Lung (tissue), 11 donors: ENCODE measurements at regions not wholly inside any gene's neighbourhood (a gene's known extent, or its start where the extent isn't known, plus 50 kb on each side); places are given as distances from the start of the nearest gene placed in this dataset.

Experiments used
- ATAC-seq: fragments of 200-7000 bp; cut with Tn5 transposase; one replicate; pipeline ENCODE4 v1.9.1; 2020; ENCODE audit warnings: moderate number of reproducible peaks; ENCODE audit not compliant: insufficient read depth, low FRiP score
- DNase-seq, 3 donors: peaks; one replicate each; pipeline ENCODE4 v3.0.0-alpha.2; 2013 to 2017
- H3K27ac ChIP-seq, 2 donors: one replicate each; pipeline ENCODE4 v1.5.1; 2013; ENCODE audit warnings: mild to moderate bottlenecking in 2 of 2, moderate library complexity in 2 of 2, control low read depth in 1 of 2, inconsistent platforms in 1 of 2, low read depth in 1 of 2, low read length in 1 of 2
- H3K27me3 ChIP-seq, 3 donors: one replicate each; pipeline ENCODE4 v1.5.1; 2013; ENCODE audit warnings: low read length in 2 of 3; ENCODE audit not compliant: control insufficient read depth in 3 of 3, insufficient read depth in 3 of 3
- H3K36me3 ChIP-seq, 4 donors: one replicate each; pipeline ENCODE4 v1.5.1; 2013; ENCODE audit warnings: low read length in 4 of 4, mild to moderate bottlenecking in 1 of 4, moderate library complexity in 1 of 4; ENCODE audit not compliant: control insufficient read depth in 4 of 4, insufficient read depth in 4 of 4
- H3K4me1 ChIP-seq, 5 donors: one replicate each; pipeline ENCODE4 v1.5.1; 2013; ENCODE audit warnings: low read length in 5 of 5, mild to moderate bottlenecking in 2 of 5, moderate library complexity in 1 of 5; ENCODE audit not compliant: control insufficient read depth in 5 of 5, insufficient read depth in 5 of 5
- H3K4me3 ChIP-seq: one replicate; pipeline ENCODE4 v1.5.1; 2013; ENCODE audit warnings: mild to moderate bottlenecking, control low read depth, moderate library complexity
- H3K9ac ChIP-seq, 2 donors: one replicate each; pipeline ENCODE4 v1.5.1; 2013; ENCODE audit warnings: low read length in 2 of 2, control low read depth in 1 of 2; ENCODE audit not compliant: insufficient read depth in 1 of 2
- H3K9me3 ChIP-seq, 4 donors: one replicate each; pipeline ENCODE4 v1.5.1; 2013; ENCODE audit warnings: low read length in 3 of 4, mild to moderate bottlenecking in 1 of 4, moderate library complexity in 1 of 4; ENCODE audit not compliant: control insufficient read depth in 4 of 4, insufficient read depth in 3 of 4
- CTCF ChIP-seq: IDR thresholded peaks from 2 replicates; pipeline ENCODE4 v1.5.1; 2012; ENCODE audit warnings: mild to moderate bottlenecking; ENCODE audit errors: control extremely low read depth, extremely low read depth
- WGBS, 2 donors: extraction: QIAGEN DNeasy Blood & Tissue Kit; methylation state at CpG; one replicate each; pipeline ENCODE4 v1.1.7; 2013; 5-methylcytosine and 5-hydroxymethylcytosine counted together
- donor health status: control.
- donor health status: control.
- donor health status: Bipolar disorder and iron deficiency.
- donor health status: healthy.
- donor health status: DM: yes; HTN: yes; CAD: no.

DNA sequence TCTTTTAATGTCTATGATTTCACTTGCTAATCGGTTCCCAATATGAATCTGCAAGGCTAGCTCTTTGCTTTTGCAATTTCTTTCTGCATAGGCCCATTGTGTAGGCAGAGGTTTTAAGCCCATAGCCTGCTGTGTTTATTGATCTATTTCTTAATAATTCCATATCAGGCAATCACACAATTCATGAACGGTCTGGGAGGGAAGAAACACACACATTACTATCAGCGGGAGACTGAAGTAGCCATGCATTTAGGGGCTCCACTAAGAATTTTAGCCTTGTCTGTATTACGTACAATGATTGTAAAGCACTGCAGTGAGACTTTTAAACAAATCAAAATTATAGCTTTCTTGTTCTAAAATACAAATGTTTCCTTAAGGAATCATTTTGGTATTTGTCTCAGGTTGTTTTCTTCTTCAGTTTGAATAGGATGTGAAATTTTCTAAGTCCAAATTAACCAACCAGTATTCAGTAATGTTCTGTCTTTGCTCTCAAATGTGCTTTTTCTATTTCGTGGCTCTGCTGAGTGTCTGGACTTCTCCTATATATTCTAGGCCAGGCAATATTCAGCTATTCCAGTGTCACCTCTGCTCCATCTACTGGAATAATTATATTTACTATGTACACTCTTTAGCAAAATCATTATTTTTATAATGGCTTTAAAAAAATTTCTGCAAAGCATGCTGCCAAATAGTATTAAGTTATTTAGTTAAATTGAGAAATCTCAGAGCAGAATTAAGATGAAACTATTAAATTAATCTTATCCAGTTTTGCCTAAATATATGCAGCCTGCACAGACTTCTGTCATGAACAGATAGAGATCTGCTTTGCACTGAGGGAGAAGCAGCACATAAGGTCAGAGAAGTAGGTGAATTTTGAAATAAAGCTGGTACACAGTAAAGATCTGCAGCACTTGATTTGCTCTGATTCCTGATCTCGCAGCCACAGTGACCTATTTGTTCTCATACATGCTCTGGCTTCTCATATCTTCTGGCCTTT, 103.0 kb upstream of the NAALADL2 start:
- WGBS, 2 donors, result 88 to 89% methylated on average over 6 of the region's 6 CpGs

GRCh38 chr3:174758943-174759342, 100.2 kb upstream of the NAALADL2 start:
- ATAC-seq (no peak), DNase-seq (no peak)
- H3K9me3 ChIP-seq, result no peaks in the 10 kb centered on the region
- H3K4me3 ChIP-seq, result no peak overlapping the region
- no peaks in the 10 kb centered on the region for H3K27me3 ChIP-seq
- no peak overlapping the region for H3K27ac ChIP-seq
- H3K4me1 ChIP-seq, result no peaks in the 10 kb centered on the region
- H3K36me3 ChIP-seq, result no peaks in the 10 kb centered on the region
- no peak overlapping the region for H3K9ac ChIP-seq
- TF ChIP-seq CTCF, result no peak

More for the DNA sequence above, 103.0 kb upstream of the NAALADL2 start:
- H3K4me1 ChIP-seq, result no peaks in the 10 kb centered on the region
- no peaks in the 10 kb centered on the region for H3K9me3 ChIP-seq
- H3K9ac ChIP-seq, result no peak overlapping the region
- ATAC-seq, result no peak
- TF ChIP-seq CTCF, result no peak
- no peak overlapping the region for H3K27ac ChIP-seq
- no peaks in the 10 kb centered on the region for H3K36me3 ChIP-seq
- H3K27me3 ChIP-seq, result no peaks in the 10 kb centered on the region
- DNase-seq, result peak in 2 of 3 donors; percentile 37 to 53
- no peak overlapping the region for H3K4me3 ChIP-seq

- Histone ChIP-seq H3K4me3 (no peak overlapping the region), H3K9me3 (no peaks in the 10 kb centered on the region), H3K27ac (no peak overlapping the region), H3K27me3 (no peaks in the 10 kb centered on the region), H3K36me3 (no peaks in the 10 kb centered on the region), H3K9ac (no peak overlapping the region), H3K4me1 (peaks cover 0 to 3% (median 0%) of the 10 kb centered on the region in 5 donors)
- DNase-seq, result no peak
- 74 to 80% methylated on average over 5 of the region's 5 CpGs for WGBS, 2 donors
- ATAC-seq, result no peak
- TF ChIP-seq CTCF, result no peak
These were observed 91.7 kb upstream of the NAALADL2 start for GRCh38 chr3:174767406-174767805.
